Retinal pigment epithelial cell (primary cell): ENCODE measurements at regions not wholly inside any gene's neighbourhood (a gene's known extent, or its start where the extent isn't known, plus 50 kb on each side); places are given as distances from the start of the nearest gene placed in this dataset.
A peak's percentile ranks its signal among the peaks of the same experiment; 100 is the strongest.

Source experiments
- DNase-seq: peaks from one replicate; pipeline ENCODE4 v3.0.0-alpha.2; 2010; ENCODE audit warnings: low read depth
- H3K4me3 ChIP-seq: 2 replicates; pipeline ENCODE4 v1.5.1; 2011; ENCODE audit warnings: mild to moderate bottlenecking, low read length, control low read depth, moderate library complexity
- TF ChIP-seq, protein P1 (sequence below): conservative IDR thresholded peaks from 2 replicates; pipeline ENCODE4 v1.5.1; 2011; ENCODE audit warnings: low read depth, low read length, control low read depth, inconsistent platforms

DNA sequence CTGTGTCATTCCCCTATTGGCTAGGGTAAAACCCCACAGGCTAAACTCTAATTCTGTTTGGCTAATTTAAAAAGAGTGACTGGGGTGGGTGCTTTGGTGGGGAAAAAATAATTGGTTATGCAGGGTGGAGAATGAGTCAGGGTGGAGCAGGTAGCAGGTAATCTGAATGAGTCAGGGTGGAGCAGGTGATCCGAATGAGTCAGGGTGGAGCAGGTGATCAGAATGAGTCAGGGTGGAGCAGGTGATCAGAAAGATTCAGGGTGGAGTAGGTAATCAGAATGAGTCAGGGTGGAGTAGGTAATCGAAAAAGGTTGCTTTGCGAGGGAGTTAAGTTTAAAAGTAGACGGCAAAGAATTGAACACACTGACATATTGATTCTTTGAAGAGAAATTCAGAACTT, 1218.8 kb upstream of the ATXN8OS start:
- DNase-seq, result no peak
- no peak overlapping the region for H3K4me3 ChIP-seq
- TF ChIP-seq, protein P1, sequence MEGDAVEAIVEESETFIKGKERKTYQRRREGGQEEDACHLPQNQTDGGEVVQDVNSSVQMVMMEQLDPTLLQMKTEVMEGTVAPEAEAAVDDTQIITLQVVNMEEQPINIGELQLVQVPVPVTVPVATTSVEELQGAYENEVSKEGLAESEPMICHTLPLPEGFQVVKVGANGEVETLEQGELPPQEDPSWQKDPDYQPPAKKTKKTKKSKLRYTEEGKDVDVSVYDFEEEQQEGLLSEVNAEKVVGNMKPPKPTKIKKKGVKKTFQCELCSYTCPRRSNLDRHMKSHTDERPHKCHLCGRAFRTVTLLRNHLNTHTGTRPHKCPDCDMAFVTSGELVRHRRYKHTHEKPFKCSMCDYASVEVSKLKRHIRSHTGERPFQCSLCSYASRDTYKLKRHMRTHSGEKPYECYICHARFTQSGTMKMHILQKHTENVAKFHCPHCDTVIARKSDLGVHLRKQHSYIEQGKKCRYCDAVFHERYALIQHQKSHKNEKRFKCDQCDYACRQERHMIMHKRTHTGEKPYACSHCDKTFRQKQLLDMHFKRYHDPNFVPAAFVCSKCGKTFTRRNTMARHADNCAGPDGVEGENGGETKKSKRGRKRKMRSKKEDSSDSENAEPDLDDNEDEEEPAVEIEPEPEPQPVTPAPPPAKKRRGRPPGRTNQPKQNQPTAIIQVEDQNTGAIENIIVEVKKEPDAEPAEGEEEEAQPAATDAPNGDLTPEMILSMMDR, result no peak

DNA sequence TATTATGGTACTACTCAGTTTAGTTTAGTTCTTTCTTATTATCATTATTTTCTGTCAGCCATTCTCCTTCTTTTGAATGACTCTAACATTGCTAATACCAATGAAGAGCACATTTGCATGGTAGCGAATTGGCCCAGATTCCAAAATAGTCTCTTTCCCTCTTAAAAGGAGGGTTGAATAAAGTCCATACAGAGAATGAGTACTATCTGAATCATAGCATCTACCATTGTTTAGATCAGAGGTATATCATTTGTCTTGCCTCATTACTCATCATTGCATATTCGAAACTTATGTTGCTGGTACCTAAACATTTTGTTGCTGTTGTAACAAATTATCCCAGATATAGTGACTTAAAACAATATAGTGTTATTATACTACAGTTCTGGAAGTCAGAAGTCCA, 1235.3 kb upstream of the ATXN8OS start:
- no peak for DNase-seq
- H3K4me3 ChIP-seq, result no peak overlapping the region
- TF ChIP-seq, protein P1, result no peak

DNA sequence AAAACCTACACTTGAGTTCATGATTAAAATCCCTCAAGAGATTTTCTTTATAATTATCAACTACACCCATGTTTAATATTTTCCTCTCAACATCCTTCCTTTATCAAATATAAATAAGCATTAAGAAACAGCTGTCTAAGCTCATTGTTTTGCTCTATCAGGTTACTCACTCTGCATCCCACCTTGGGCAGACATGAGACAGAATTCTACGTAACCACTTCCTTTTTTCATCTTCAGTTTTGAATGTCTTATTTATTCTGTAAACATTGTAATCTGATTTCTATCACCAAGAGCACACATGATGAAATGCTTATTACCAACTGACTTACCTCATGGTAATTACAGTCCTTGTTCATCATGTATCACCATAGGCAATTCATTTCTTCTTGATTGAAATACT, 1256.6 kb upstream of the ATXN8OS start:
- no peak for DNase-seq
- no peak overlapping the region for H3K4me3 ChIP-seq
- TF ChIP-seq, protein P1, result no peak

- peak; percentile 68 for DNase-seq
- TF ChIP-seq, protein P1, result no peak
- no peak overlapping the region for H3K4me3 ChIP-seq
Observed at GRCh38 chr13:68850160-68850559, 1257.5 kb upstream of the ATXN8OS start.

- H3K4me3 ChIP-seq, result no peak overlapping the region
- TF ChIP-seq, protein P1, result no peak
- DNase-seq, result no peak
Observed at GRCh38 chr13:68846663-68847062, 1261.0 kb upstream of the ATXN8OS start.

- TF ChIP-seq, protein P1, result no peak
- no peak overlapping the region for H3K4me3 ChIP-seq
- no peak for DNase-seq
Observed at GRCh38 chr13:68834375-68834774, 1273.3 kb upstream of the ATXN8OS start.

- no peak overlapping the region for H3K4me3 ChIP-seq
- TF ChIP-seq, protein P1, result no peak
- DNase-seq, result no peak
Observed at GRCh38 chr13:68816715-68817114, 1290.9 kb upstream of the ATXN8OS start.
